MM.1S (cell line): ENCODE measurements at regions not wholly inside any gene's neighbourhood (a gene's known extent, or its start where the extent isn't known, plus 50 kb on each side); places are given as distances from the start of the nearest gene placed in this dataset.
"Not testable (repeated sequence)": the region's sequence is repeated elsewhere in the genome, so short reads cannot be mapped to it uniquely, and the experiment has no call there.

Experiments used
- DNase-seq: peaks from one replicate; pipeline ENCODE4 v3.0.0-alpha.2; 2015
- H2AFZ ChIP-seq: fragments of 300-600 bp; sonication (generic); 2 replicates; pipeline ENCODE4 v1.6.0; 2016; ENCODE audit warnings: antibody characterized with exemption, low read length
- H3F3A ChIP-seq: fragments of 300-600 bp; sonication (generic); 2 replicates; pipeline ENCODE4 v1.6.1; 2016; ENCODE audit warnings: mild to moderate bottlenecking, antibody characterized with exemption, low read length, moderate library complexity, mixed read lengths; ENCODE audit not compliant: insufficient read depth
- H3K27ac ChIP-seq: fragments of 300-600 bp; sonication (generic); 2 replicates; pipeline ENCODE4 v1.5.1; 2016; ENCODE audit warnings: mild to moderate bottlenecking, low read length
- H3K27me3 ChIP-seq: fragments of 300-600 bp; sonication (generic); replicated peaks from 2 replicates; pipeline ENCODE4 v1.6.0; 2016; ENCODE audit warnings: low read length; ENCODE audit not compliant: insufficient read depth
- H3K36me3 ChIP-seq: fragments of 300-600 bp; sonication (generic); replicated peaks from 2 replicates; pipeline ENCODE4 v1.6.1; 2016; ENCODE audit warnings: mild to moderate bottlenecking, low read length, mixed read lengths; ENCODE audit not compliant: insufficient read depth
- H3K4me1 ChIP-seq: fragments of 300-600 bp; sonication (generic); 2 replicates; pipeline ENCODE4 v1.6.1; 2016; ENCODE audit warnings: low read length, mixed read lengths
- H3K4me2 ChIP-seq: fragments of 300-600 bp; sonication (generic); 2 replicates; pipeline ENCODE4 v1.6.0; 2016; ENCODE audit warnings: low read depth, low read length
- H3K4me3 ChIP-seq: fragments of 300-600 bp; sonication (generic); 2 replicates; pipeline ENCODE4 v1.5.1; 2016; ENCODE audit warnings: low read length, mixed read lengths
- H3K79me2 ChIP-seq: fragments of 300-600 bp; sonication (generic); 2 replicates; pipeline ENCODE4 v1.6.1; 2016; ENCODE audit warnings: mixed run types, low read length, mixed read lengths
- H3K9ac ChIP-seq: fragments of 300-600 bp; sonication (generic); 2 replicates; pipeline ENCODE4 v1.6.1; 2016; ENCODE audit warnings: low read length, mixed read lengths
- H3K9me2 ChIP-seq: fragments of 300-600 bp; sonication (generic); replicated peaks from 2 replicates; pipeline ENCODE4 v1.6.1; 2016; ENCODE audit warnings: mild to moderate bottlenecking, low read length, mixed read lengths; ENCODE audit not compliant: insufficient read depth
- H3K9me3 ChIP-seq: fragments of 300-600 bp; sonication (generic); replicated peaks from 2 replicates; pipeline ENCODE4 v1.6.1; 2016; ENCODE audit warnings: mild to moderate bottlenecking, low read length, mixed read lengths; ENCODE audit not compliant: insufficient read depth
- H4K20me1 ChIP-seq: fragments of 300-600 bp; sonication (generic); 2 replicates; pipeline ENCODE4 v1.6.1; 2016; ENCODE audit warnings: mild to moderate bottlenecking, low read length, moderate library complexity, mixed read lengths; ENCODE audit not compliant: insufficient read depth
- EZH2 ChIP-seq: fragments of 300-600 bp; sonication (generic); optimal IDR thresholded peaks from 2 replicates; pipeline ENCODE3; 2017; ENCODE audit warnings: low read depth, mild to moderate bottlenecking, antibody characterized with exemption, low read length, mixed read lengths
- EZH2phosphoT487 ChIP-seq: fragments of 300-600 bp; sonication (generic); IDR thresholded peaks from 2 replicates; pipeline ENCODE4 v1.6.1; 2018; ENCODE audit warnings: antibody characterized with exemption, low read length
- TF ChIP-seq, protein P1 (sequence below): fragments of 300-600 bp; sonication (generic); IDR thresholded peaks from 2 replicates; pipeline ENCODE4 v1.5.1; 2016; ENCODE audit warnings: antibody characterized with exemption, low read length, mixed read lengths

GRCh38 chr9:2427120-2427891 is 194.3 kb upstream of the VLDLR start:
- no peak for DNase-seq
- no peak for TF ChIP-seq EZH2
- TF ChIP-seq, protein P1, sequence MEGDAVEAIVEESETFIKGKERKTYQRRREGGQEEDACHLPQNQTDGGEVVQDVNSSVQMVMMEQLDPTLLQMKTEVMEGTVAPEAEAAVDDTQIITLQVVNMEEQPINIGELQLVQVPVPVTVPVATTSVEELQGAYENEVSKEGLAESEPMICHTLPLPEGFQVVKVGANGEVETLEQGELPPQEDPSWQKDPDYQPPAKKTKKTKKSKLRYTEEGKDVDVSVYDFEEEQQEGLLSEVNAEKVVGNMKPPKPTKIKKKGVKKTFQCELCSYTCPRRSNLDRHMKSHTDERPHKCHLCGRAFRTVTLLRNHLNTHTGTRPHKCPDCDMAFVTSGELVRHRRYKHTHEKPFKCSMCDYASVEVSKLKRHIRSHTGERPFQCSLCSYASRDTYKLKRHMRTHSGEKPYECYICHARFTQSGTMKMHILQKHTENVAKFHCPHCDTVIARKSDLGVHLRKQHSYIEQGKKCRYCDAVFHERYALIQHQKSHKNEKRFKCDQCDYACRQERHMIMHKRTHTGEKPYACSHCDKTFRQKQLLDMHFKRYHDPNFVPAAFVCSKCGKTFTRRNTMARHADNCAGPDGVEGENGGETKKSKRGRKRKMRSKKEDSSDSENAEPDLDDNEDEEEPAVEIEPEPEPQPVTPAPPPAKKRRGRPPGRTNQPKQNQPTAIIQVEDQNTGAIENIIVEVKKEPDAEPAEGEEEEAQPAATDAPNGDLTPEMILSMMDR: no peak
- TF ChIP-seq EZH2phosphoT487: no peak
- H3K27ac ChIP-seq: no peak overlapping the region

GRCh38 chr9:2439957-2440356 is 181.6 kb upstream of the VLDLR start:
- Histone ChIP-seq H3K4me2 (no peak overlapping the region), H3K9ac (no peak overlapping the region), H3K4me1 (no peaks in the 10 kb centered on the region), H2AFZ (no peak overlapping the region), H3K9me2 (no peaks in the 10 kb centered on the region), H4K20me1 (no peaks in the 10 kb centered on the region), H3K4me3 (no peak overlapping the region), H3K27ac (no peak overlapping the region), H3F3A (no peaks in the 10 kb centered on the region), H3K36me3 (no peaks in the 10 kb centered on the region), H3K79me2 (no peaks in the 10 kb centered on the region), H3K27me3 (no peaks in the 10 kb centered on the region), H3K9me3 (no peaks in the 10 kb centered on the region)
- TF ChIP-seq, protein P1: no peak
- no peak for TF ChIP-seq EZH2phosphoT487
- no peak for TF ChIP-seq EZH2
- no peak for DNase-seq

More at GRCh38 chr9:2427120-2427891, 194.3 kb upstream of the VLDLR start:
- no peaks in the 10 kb centered on the region for H3K27me3 ChIP-seq
- no peak overlapping the region for H3K4me3 ChIP-seq
- no peaks in the 10 kb centered on the region for H3F3A ChIP-seq
- H3K4me2 ChIP-seq: no peak overlapping the region
- H3K4me1 ChIP-seq: no peaks in the 10 kb centered on the region
- no peaks in the 10 kb centered on the region for H3K36me3 ChIP-seq
- H3K9me3 ChIP-seq: no peaks in the 10 kb centered on the region
- H3K9me2 ChIP-seq: no peaks in the 10 kb centered on the region
- no peaks in the 10 kb centered on the region for H3K79me2 ChIP-seq
- no peak overlapping the region for H2AFZ ChIP-seq
- H4K20me1 ChIP-seq: no peaks in the 10 kb centered on the region
- H3K9ac ChIP-seq: no peak overlapping the region

DNA sequence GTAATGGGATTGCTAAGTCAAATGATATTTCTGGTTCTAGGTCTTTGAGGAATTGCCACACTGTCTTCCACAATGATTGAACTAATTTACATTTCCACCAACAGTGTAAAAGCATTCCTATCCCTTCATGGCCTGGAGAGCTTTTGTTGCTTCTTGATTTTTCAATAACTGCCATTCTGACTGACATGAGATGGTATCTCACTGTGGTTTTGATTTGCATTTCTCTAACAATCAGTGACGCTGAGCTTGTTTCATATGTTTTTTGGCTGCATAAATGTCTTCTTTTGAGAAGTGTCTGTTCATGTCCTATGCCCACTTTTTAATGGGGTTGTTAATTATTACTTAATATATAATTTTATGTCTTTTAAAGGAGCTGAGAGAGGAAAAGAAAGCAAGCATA is 177.7 kb upstream of the VLDLR start:
- H3K27ac ChIP-seq, H3K9me2 ChIP-seq, H3K36me3 ChIP-seq, H3K4me1 ChIP-seq, H3F3A ChIP-seq, DNase-seq, H3K4me2 ChIP-seq, H3K27me3 ChIP-seq, H3K79me2 ChIP-seq, H3K9me3 ChIP-seq, H3K9ac ChIP-seq, H3K4me3 ChIP-seq, H2AFZ ChIP-seq, H4K20me1 ChIP-seq: not testable (repeated sequence)

- Histone ChIP-seq H2AFZ (no peak overlapping the region), H4K20me1 (no peaks in the 10 kb centered on the region), H3K27ac (no peak overlapping the region), H3K9me2 (no peaks in the 10 kb centered on the region), H3K79me2 (no peaks in the 10 kb centered on the region), H3K27me3 (no peaks in the 10 kb centered on the region), H3K4me2 (no peak overlapping the region), H3K4me3 (no peak overlapping the region), H3K9ac (no peak overlapping the region), H3F3A (no peaks in the 10 kb centered on the region), H3K4me1 (no peaks in the 10 kb centered on the region), H3K36me3 (no peaks in the 10 kb centered on the region), H3K9me3 (no peaks in the 10 kb centered on the region)
- no peak for TF ChIP-seq EZH2phosphoT487
- no peak for TF ChIP-seq EZH2
- TF ChIP-seq, protein P1: no peak
- DNase-seq: no peak
Measured at GRCh38 chr9:2448193-2448738, 173.3 kb upstream of the VLDLR start.
